HL-60 (cell line): ENCODE measurements at regions not wholly inside any gene's neighbourhood (a gene's known extent, or its start where the extent isn't known, plus 50 kb on each side); places are given as distances from the start of the nearest gene placed in this dataset.

Experiments used
- DNase-seq, 2 experiments: peaks; one replicate each; pipeline ENCODE4 v3.0.0-alpha.2; 2010 to 2020; ENCODE audit warnings: low read depth in 1 of 2, low spot score in 1 of 2
- H3K27ac ChIP-seq: fragments of 250-450 bp; sonication (Bioruptor Pico); replicated peaks from 2 replicates; pipeline ENCODE4 v1.5.1; 2020; ENCODE audit warnings: mild to moderate bottlenecking, moderate library complexity
- H3K27me3 ChIP-seq: fragments of 250-450 bp; sonication (Bioruptor Pico); 2 replicates; pipeline ENCODE4 v1.5.1; 2021; ENCODE audit warnings: mild to moderate bottlenecking, moderate library complexity; ENCODE audit not compliant: insufficient read depth, poor library complexity, severe bottlenecking
- H3K4me3 ChIP-seq: replicated peaks from 2 replicates; pipeline ENCODE4 v1.5.1; 2011; ENCODE audit warnings: mild to moderate bottlenecking, control low read depth, low read length; ENCODE audit not compliant: insufficient read depth
- CTCF ChIP-seq: IDR thresholded peaks from one replicate; pipeline ENCODE4 v1.5.1; 2011; ENCODE audit warnings: low read length, control low read depth, inconsistent platforms; ENCODE audit not compliant: insufficient read depth
- GABPA ChIP-seq: IDR thresholded peaks from 2 replicates; pipeline ENCODE4 v1.6.1; 2012; ENCODE audit warnings: low read depth
- POLR2AphosphoS5 ChIP-seq: IDR thresholded peaks from 2 replicates; pipeline ENCODE4 v1.6.1; 2012; ENCODE audit warnings: low read depth
- REST ChIP-seq: IDR thresholded peaks from 2 replicates; pipeline ENCODE4 v1.6.1; 2012; ENCODE audit warnings: low read depth; ENCODE audit not compliant: insufficient replicate concordance
- SPI1 ChIP-seq: IDR thresholded peaks from 2 replicates; pipeline ENCODE4 v1.6.1; 2012; ENCODE audit warnings: low read depth, mild to moderate bottlenecking, borderline replicate concordance

GRCh38 chr2:103430191-103430590 lies 668.4 kb downstream of the TMEM182 start:
- TF ChIP-seq SPI1 (no peak), POLR2AphosphoS5 (no peak), REST (no peak), CTCF (no peak), GABPA (no peak)
- no peak for DNase-seq
- H3K27ac ChIP-seq = no peak overlapping the region
- no peak overlapping the region for H3K4me3 ChIP-seq
- no peaks in the 10 kb centered on the region for H3K27me3 ChIP-seq

- TF ChIP-seq REST (no peak), SPI1 (no peak), CTCF (no peak), POLR2AphosphoS5 (no peak), GABPA (no peak)
- peaks cover 2% of the 10 kb centered on the region for H3K27me3 ChIP-seq
- H3K4me3 ChIP-seq = no peak overlapping the region
- DNase-seq = peak in 1 of 2 experiments; percentile 6
- no peak overlapping the region for H3K27ac ChIP-seq
Observed at GRCh38 chr2:103435010-103435409, 673.2 kb downstream of the TMEM182 start.

- Histone ChIP-seq H3K27ac (no peak overlapping the region), H3K4me3 (no peak overlapping the region), H3K27me3 (peaks cover 2% of the 10 kb centered on the region)
- no peak for DNase-seq
- no peak for TF ChIP-seq POLR2AphosphoS5
- TF ChIP-seq GABPA = no peak
- no peak for TF ChIP-seq REST
- no peak for TF ChIP-seq CTCF
- no peak for TF ChIP-seq SPI1
Observed at GRCh38 chr2:103437161-103437560, 675.3 kb downstream of the TMEM182 start.
